ENCODE measurements at regions not wholly inside any gene's neighbourhood (a gene's known extent, or its start where the extent isn't known, plus 50 kb on each side); places are given as distances from the start of the nearest gene placed in this dataset.
A peak's percentile ranks its signal among the peaks of the same experiment; 100 is the strongest.

GRCh38 chr1:72369069-72369757 lies 86.9 kb upstream of the NEGR1 start:
- peak; percentile 11 for DNase-seq (ENCODE audit: low read depth)
- TF ChIP-seq, protein P1, sequence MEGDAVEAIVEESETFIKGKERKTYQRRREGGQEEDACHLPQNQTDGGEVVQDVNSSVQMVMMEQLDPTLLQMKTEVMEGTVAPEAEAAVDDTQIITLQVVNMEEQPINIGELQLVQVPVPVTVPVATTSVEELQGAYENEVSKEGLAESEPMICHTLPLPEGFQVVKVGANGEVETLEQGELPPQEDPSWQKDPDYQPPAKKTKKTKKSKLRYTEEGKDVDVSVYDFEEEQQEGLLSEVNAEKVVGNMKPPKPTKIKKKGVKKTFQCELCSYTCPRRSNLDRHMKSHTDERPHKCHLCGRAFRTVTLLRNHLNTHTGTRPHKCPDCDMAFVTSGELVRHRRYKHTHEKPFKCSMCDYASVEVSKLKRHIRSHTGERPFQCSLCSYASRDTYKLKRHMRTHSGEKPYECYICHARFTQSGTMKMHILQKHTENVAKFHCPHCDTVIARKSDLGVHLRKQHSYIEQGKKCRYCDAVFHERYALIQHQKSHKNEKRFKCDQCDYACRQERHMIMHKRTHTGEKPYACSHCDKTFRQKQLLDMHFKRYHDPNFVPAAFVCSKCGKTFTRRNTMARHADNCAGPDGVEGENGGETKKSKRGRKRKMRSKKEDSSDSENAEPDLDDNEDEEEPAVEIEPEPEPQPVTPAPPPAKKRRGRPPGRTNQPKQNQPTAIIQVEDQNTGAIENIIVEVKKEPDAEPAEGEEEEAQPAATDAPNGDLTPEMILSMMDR (conservative IDR thresholded peaks at IDR 0.05; ENCODE audit: low read depth, low read length): no peak
- no peak overlapping the region for H3K4me3 ChIP-seq (ENCODE audit: low read length)

GRCh38 chr1:72366466-72366865 lies 84.1 kb upstream of the NEGR1 start:
- no peak overlapping the region for H3K4me3 ChIP-seq (ENCODE audit: low read length)
- DNase-seq (ENCODE audit: low read depth): peak; percentile 11
- TF ChIP-seq, protein P1 (conservative IDR thresholded peaks at IDR 0.05; ENCODE audit: low read depth, low read length): no peak

GRCh38 chr1:72365693-72366092 lies 83.4 kb upstream of the NEGR1 start:
- TF ChIP-seq, protein P1 (conservative IDR thresholded peaks at IDR 0.05; ENCODE audit: low read depth, low read length): no peak
- DNase-seq (ENCODE audit: low read depth): no peak
- no peak overlapping the region for H3K4me3 ChIP-seq (ENCODE audit: low read length)

GRCh38 chr1:72362538-72362937 lies 80.2 kb upstream of the NEGR1 start:
- H3K4me3 ChIP-seq (ENCODE audit: low read length): no peak overlapping the region
- DNase-seq (ENCODE audit: low read depth): no peak
- TF ChIP-seq, protein P1 (conservative IDR thresholded peaks at IDR 0.05; ENCODE audit: low read depth, low read length): no peak

DNA sequence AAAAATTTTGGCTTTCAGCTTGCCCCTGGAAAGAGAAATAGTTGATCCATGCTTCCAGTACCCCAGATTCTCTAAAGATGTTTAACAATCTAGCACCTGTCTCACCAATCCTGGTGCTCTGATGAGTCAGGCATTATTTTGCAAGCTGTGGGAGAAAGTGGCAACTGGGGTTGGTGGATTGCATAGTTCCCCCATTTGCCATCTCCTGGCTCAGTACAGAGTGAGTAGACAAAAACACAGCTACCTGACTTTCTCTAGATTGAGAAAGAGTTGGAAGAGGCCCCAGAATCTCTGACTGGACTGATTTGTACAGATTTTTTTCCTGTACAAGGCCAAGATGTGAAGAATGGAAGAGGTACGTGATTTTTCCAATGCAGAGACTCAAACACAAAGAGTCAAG lies 75.1 kb upstream of the NEGR1 start:
- TF ChIP-seq, protein P1 (conservative IDR thresholded peaks at IDR 0.05; ENCODE audit: low read depth, low read length): no peak
- no peak for DNase-seq (ENCODE audit: low read depth)
- H3K4me3 ChIP-seq (ENCODE audit: low read length): no peak overlapping the region

DNA sequence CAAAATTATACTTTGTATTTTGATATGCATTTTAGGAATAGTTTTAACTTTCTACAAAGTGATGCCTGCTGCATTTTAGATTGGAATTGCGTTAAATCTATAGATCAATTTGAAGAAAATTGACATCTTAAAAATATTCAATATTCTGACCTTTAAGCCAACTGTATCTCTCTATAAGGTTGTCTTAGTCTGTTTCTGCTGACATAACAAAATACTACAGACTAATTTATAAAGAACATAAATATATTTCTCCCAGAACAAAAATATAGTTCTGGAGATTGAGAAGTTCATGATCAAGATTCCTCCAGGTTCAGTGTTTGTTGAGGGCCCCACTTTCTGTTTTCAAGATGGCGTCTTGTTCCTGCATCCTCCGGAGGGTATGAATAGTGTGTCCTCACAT lies 73.6 kb upstream of the NEGR1 start:
- DNase-seq (ENCODE audit: low read depth): no peak
- no peak overlapping the region for H3K4me3 ChIP-seq (ENCODE audit: low read length)
- TF ChIP-seq, protein P1 (conservative IDR thresholded peaks at IDR 0.05; ENCODE audit: low read depth, low read length): no peak

DNA sequence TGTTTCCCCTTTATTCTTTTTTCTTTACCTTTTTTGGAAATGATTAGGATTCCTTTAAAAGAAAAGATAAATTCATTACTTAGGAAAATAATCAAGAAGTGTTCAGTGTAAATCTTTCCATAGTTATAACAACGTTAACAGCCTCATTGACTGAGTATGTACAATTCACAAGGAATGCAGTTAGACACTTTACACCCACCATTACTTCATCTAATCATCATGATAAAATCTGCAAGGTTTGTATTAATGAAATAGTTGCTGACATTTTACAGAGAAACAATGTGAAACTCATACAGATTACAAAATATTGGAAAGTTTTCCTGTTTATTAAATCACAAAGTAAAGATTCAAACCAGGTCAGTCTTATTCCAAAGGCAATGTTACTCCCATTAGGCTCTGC lies 59.3 kb upstream of the NEGR1 start:
- H3K4me3 ChIP-seq (ENCODE audit: low read length): no peak overlapping the region
- no peak for DNase-seq (ENCODE audit: low read depth)
- TF ChIP-seq, protein P1 (conservative IDR thresholded peaks at IDR 0.05; ENCODE audit: low read depth, low read length): no peak

Data from retinal pigment epithelial cell (primary cell).